ENCODE measurements at regions not wholly inside any gene's neighbourhood (a gene's known extent, or its start where the extent isn't known, plus 50 kb on each side); places are given as distances from the start of the nearest gene placed in this dataset.

DNA sequence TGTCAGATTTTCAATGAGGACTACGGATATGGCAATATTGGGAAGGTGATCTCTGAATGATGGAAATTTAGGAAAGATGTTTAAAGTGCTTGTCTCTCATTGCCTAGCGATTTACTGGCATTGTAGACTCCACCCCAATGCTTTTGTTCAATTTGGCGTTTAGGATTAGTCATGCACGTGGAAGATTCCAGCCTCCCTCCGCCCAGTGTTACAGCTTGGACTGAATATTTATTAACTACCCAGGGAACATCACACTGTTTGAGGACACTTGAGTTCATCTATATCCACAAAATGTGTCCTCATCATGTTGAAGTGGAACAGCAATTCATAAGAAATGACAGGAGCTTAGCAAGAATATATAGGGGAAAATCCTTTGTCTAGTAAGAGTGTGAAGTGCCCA lies 738.8 kb upstream of the RBFOX1 start:
- Histone ChIP-seq H3K4me1 (ENCODE audit: insufficient read depth, insufficient read length) (no peaks in the 10 kb centered on the region), H3K27me3 (ENCODE audit: insufficient read depth, insufficient read length) (no peaks in the 10 kb centered on the region), H3K4me3 (ENCODE audit: insufficient read length, low read depth) (no peak overlapping the region), H3K9me3 (ENCODE audit: insufficient read depth, low read length) (no peaks in the 10 kb centered on the region), H3K9ac (ENCODE audit: insufficient read length, low read depth) (no peak overlapping the region), H3K36me3 (ENCODE audit: insufficient read depth, insufficient read length, low read length) (no peaks in the 10 kb centered on the region)
- DNase-seq (ENCODE audit: low read depth, low spot score), result no peak
- no peak for TF ChIP-seq YY1 (IDR thresholded peaks at IDR 0.05; ENCODE audit: insufficient read depth, insufficient read length)
- TF ChIP-seq ZNF274 (IDR thresholded peaks at IDR 0.05; ENCODE audit: low read depth, low read length), result no peak
- no peak for TF ChIP-seq SUZ12 (IDR thresholded peaks at IDR 0.05; ENCODE audit: extremely low read depth, insufficient read depth, insufficient read length)

DNA sequence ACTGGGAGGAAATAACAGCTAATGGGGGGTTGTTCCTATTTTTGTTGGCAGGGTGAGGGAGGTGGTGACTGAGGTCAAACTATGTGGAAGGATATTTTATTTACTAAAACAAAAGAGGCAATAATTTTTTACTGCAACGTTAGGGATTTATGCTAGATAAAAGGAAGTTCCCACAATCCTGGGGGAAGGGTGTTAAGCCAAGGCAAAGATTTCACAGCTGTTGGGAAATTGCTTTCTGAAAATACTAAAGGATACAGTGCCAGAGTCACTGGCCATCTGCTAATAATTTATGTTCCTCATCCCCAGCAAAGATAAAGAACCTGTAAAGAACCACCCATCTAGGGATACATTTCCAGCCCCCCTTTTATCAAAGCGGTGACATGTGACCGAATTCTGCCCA lies 756.0 kb upstream of the RBFOX1 start:
- no peak for DNase-seq (ENCODE audit: low read depth, low spot score)
- H3K9me3 ChIP-seq (ENCODE audit: insufficient read depth, low read length), result no peaks in the 10 kb centered on the region
- no peaks in the 10 kb centered on the region for H3K36me3 ChIP-seq (ENCODE audit: insufficient read depth, insufficient read length, low read length)
- H3K4me3 ChIP-seq (ENCODE audit: insufficient read length, low read depth), result no peak overlapping the region
- H3K4me1 ChIP-seq (ENCODE audit: insufficient read depth, insufficient read length), result no peaks in the 10 kb centered on the region
- TF ChIP-seq ZNF274 (IDR thresholded peaks at IDR 0.05; ENCODE audit: low read depth, low read length) (no peak), SUZ12 (IDR thresholded peaks at IDR 0.05; ENCODE audit: extremely low read depth, insufficient read depth, insufficient read length) (no peak), YY1 (IDR thresholded peaks at IDR 0.05; ENCODE audit: insufficient read depth, insufficient read length) (no peak)
- peaks cover 12% of the 10 kb centered on the region for H3K27me3 ChIP-seq (ENCODE audit: insufficient read depth, insufficient read length)
- no peak overlapping the region for H3K9ac ChIP-seq (ENCODE audit: insufficient read length, low read depth)

DNA sequence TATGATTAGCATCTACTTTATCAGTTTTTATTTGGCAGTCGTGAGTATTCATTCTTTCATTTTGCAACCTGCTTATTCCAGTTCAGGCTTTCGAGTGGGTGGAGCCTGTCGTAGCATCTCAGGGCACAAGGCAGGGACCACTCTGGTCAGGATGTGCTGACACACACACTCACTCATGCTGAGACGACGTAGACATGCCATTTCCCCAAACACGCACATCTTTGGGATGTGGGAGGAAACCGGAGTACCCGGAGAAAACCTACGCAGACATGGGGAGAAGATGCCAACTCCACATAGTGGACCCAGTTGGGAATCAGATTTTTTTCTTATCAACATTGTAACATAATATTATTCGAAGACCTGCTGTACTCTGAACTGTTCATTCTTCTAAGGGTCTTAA lies 756.5 kb upstream of the RBFOX1 start:
- no peak for DNase-seq (ENCODE audit: low read depth, low spot score)
- H3K4me3 ChIP-seq (ENCODE audit: insufficient read length, low read depth), result no peak overlapping the region
- no peaks in the 10 kb centered on the region for H3K4me1 ChIP-seq (ENCODE audit: insufficient read depth, insufficient read length)
- no peaks in the 10 kb centered on the region for H3K9me3 ChIP-seq (ENCODE audit: insufficient read depth, low read length)
- no peak overlapping the region for H3K9ac ChIP-seq (ENCODE audit: insufficient read length, low read depth)
- H3K27me3 ChIP-seq (ENCODE audit: insufficient read depth, insufficient read length), result peaks cover 12% of the 10 kb centered on the region
- H3K36me3 ChIP-seq (ENCODE audit: insufficient read depth, insufficient read length, low read length), result no peaks in the 10 kb centered on the region
- TF ChIP-seq ZNF274 (IDR thresholded peaks at IDR 0.05; ENCODE audit: low read depth, low read length) (no peak), YY1 (IDR thresholded peaks at IDR 0.05; ENCODE audit: insufficient read depth, insufficient read length) (no peak), SUZ12 (IDR thresholded peaks at IDR 0.05; ENCODE audit: extremely low read depth, insufficient read depth, insufficient read length) (no peak)

DNA sequence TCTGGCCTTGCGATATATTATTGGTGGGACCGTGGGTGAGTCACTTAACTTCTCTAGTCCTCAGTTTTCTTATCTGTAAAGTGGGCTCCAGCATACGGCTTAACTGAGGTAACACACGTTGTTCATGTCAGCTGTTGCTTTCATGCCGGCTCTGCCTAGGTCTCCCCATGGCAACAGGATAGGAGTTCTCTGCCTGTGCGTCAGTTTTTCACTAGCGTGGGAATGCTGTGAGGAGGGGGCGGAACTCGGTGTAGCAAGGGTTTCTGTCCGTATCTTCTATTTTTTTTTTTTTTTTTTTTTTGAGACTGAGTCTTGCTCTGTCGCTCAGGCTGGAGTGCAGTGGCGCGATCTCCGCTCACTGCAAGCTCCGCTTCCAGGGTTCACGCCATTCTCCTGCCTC lies 758.5 kb upstream of the RBFOX1 start:
- Histone ChIP-seq H3K9ac (ENCODE audit: insufficient read length, low read depth) (no peak overlapping the region), H3K4me1 (ENCODE audit: insufficient read depth, insufficient read length) (no peaks in the 10 kb centered on the region), H3K4me3 (ENCODE audit: insufficient read length, low read depth) (no peak overlapping the region), H3K9me3 (ENCODE audit: insufficient read depth, low read length) (no peaks in the 10 kb centered on the region), H3K36me3 (ENCODE audit: insufficient read depth, insufficient read length, low read length) (no peaks in the 10 kb centered on the region), H3K27me3 (ENCODE audit: insufficient read depth, insufficient read length) (peaks cover 12% of the 10 kb centered on the region)
- TF ChIP-seq ZNF274 (IDR thresholded peaks at IDR 0.05; ENCODE audit: low read depth, low read length) (no peak), YY1 (IDR thresholded peaks at IDR 0.05; ENCODE audit: insufficient read depth, insufficient read length) (no peak), SUZ12 (IDR thresholded peaks at IDR 0.05; ENCODE audit: extremely low read depth, insufficient read depth, insufficient read length) (no peak)
- no peak for DNase-seq (ENCODE audit: low read depth, low spot score)

DNA sequence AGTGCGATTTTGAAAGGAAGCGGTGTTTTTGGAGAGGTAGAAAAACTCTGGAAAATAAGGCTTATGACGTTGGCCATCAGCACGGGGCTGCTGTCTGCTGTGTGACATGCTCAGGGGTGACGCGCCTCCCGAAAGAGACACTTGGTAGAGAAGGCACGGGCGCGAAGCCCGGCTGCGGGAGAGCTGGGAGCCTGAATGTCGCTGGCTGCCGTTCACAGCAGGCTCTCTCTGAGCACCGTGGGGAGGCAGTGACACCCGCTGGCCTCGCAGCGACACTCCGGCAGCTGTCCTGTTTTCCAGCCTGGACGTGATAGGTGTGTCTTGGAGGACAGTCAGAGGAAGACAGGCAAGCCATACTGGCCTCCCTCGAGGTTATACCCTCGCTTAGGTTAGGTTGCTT lies 759.1 kb upstream of the RBFOX1 start:
- H3K27me3 ChIP-seq (ENCODE audit: insufficient read depth, insufficient read length), result peaks cover 12% of the 10 kb centered on the region
- TF ChIP-seq ZNF274 (IDR thresholded peaks at IDR 0.05; ENCODE audit: low read depth, low read length) (no peak), SUZ12 (IDR thresholded peaks at IDR 0.05; ENCODE audit: extremely low read depth, insufficient read depth, insufficient read length) (no peak), YY1 (IDR thresholded peaks at IDR 0.05; ENCODE audit: insufficient read depth, insufficient read length) (no peak)
- no peak overlapping the region for H3K9ac ChIP-seq (ENCODE audit: insufficient read length, low read depth)
- H3K4me3 ChIP-seq (ENCODE audit: insufficient read length, low read depth), result no peak overlapping the region
- no peaks in the 10 kb centered on the region for H3K4me1 ChIP-seq (ENCODE audit: insufficient read depth, insufficient read length)
- no peaks in the 10 kb centered on the region for H3K36me3 ChIP-seq (ENCODE audit: insufficient read depth, insufficient read length, low read length)
- H3K9me3 ChIP-seq (ENCODE audit: insufficient read depth, low read length), result no peaks in the 10 kb centered on the region
- DNase-seq (ENCODE audit: low read depth, low spot score), result peak; percentile 65

DNA sequence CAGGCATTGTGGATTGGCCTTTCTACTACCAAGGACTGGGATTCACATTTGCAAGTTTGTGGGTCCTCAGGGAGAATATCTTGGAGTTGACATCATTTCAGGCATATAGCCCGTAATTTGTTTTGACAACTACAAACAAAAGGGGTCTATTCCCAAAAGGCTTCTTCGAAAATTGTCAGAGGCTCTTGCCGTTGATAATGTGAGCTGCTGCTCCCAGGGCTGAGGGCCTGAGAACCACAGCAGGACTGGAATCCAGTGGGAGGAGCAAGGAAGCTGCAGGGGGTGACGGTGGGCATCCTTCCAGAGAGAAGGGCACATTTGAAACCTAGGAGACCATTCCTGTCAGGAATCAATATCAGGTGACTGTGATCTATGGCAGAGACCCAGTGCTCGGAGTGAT lies 761.6 kb upstream of the RBFOX1 start:
- Histone ChIP-seq H3K9ac (ENCODE audit: insufficient read length, low read depth) (no peak overlapping the region), H3K4me1 (ENCODE audit: insufficient read depth, insufficient read length) (no peaks in the 10 kb centered on the region), H3K4me3 (ENCODE audit: insufficient read length, low read depth) (no peak overlapping the region), H3K36me3 (ENCODE audit: insufficient read depth, insufficient read length, low read length) (no peaks in the 10 kb centered on the region), H3K9me3 (ENCODE audit: insufficient read depth, low read length) (no peaks in the 10 kb centered on the region), H3K27me3 (ENCODE audit: insufficient read depth, insufficient read length) (peaks cover 12% of the 10 kb centered on the region)
- no peak for DNase-seq (ENCODE audit: low read depth, low spot score)
- no peak for TF ChIP-seq YY1 (IDR thresholded peaks at IDR 0.05; ENCODE audit: insufficient read depth, insufficient read length)
- TF ChIP-seq SUZ12 (IDR thresholded peaks at IDR 0.05; ENCODE audit: extremely low read depth, insufficient read depth, insufficient read length), result no peak
- no peak for TF ChIP-seq ZNF274 (IDR thresholded peaks at IDR 0.05; ENCODE audit: low read depth, low read length)

DNA sequence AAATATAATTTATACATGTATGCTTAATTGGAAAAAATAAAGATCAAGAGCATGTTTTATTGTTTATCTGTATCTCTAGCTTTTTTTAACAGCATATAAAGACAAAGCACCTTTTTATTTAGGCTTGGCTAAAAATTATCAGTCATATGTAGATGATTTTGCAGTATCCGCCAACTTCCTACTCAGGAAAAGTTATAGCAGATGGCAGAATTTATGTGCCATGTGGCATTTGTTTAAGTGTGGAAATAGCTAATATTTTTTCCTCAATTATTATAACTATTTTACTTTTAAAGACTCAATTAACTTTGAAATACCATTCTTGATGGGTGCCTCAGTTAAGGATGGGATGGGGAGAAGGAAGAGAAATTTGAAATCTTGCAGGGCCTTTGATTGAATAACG lies 762.1 kb upstream of the RBFOX1 start:
- no peak for TF ChIP-seq YY1 (IDR thresholded peaks at IDR 0.05; ENCODE audit: insufficient read depth, insufficient read length)
- no peak for TF ChIP-seq SUZ12 (IDR thresholded peaks at IDR 0.05; ENCODE audit: extremely low read depth, insufficient read depth, insufficient read length)
- TF ChIP-seq ZNF274 (IDR thresholded peaks at IDR 0.05; ENCODE audit: low read depth, low read length), result no peak
- Histone ChIP-seq H3K27me3 (ENCODE audit: insufficient read depth, insufficient read length) (peaks cover 12% of the 10 kb centered on the region), H3K9me3 (ENCODE audit: insufficient read depth, low read length) (no peaks in the 10 kb centered on the region), H3K36me3 (ENCODE audit: insufficient read depth, insufficient read length, low read length) (no peaks in the 10 kb centered on the region), H3K9ac (ENCODE audit: insufficient read length, low read depth) (no peak overlapping the region), H3K4me1 (ENCODE audit: insufficient read depth, insufficient read length) (no peaks in the 10 kb centered on the region), H3K4me3 (ENCODE audit: insufficient read length, low read depth) (no peak overlapping the region)
- DNase-seq (ENCODE audit: low read depth, low spot score), result no peak

DNA sequence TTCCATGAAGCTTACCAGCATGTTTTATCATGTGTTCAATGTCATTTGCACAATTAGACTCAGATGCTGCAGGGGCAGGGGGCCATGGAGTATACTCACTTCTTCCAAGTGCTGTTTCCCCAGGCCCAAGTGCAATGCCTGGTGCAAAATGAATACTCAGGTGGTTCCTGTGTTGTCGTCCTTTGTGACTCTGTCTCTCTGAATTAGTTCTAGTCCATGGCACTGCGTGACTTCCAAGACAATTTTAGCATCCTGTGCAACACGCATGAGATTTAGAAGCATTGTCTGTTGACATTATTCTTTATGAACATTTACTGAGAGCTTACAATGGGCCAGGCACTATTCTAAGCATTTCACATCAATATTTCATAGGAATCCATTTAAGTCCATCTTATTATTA lies 769.7 kb upstream of the RBFOX1 start:
- Histone ChIP-seq H3K9ac (ENCODE audit: insufficient read length, low read depth) (no peak overlapping the region), H3K4me1 (ENCODE audit: insufficient read depth, insufficient read length) (no peaks in the 10 kb centered on the region), H3K27me3 (ENCODE audit: insufficient read depth, insufficient read length) (no peaks in the 10 kb centered on the region), H3K36me3 (ENCODE audit: insufficient read depth, insufficient read length, low read length) (no peaks in the 10 kb centered on the region), H3K4me3 (ENCODE audit: insufficient read length, low read depth) (no peak overlapping the region), H3K9me3 (ENCODE audit: insufficient read depth, low read length) (no peaks in the 10 kb centered on the region)
- no peak for TF ChIP-seq YY1 (IDR thresholded peaks at IDR 0.05; ENCODE audit: insufficient read depth, insufficient read length)
- no peak for TF ChIP-seq SUZ12 (IDR thresholded peaks at IDR 0.05; ENCODE audit: extremely low read depth, insufficient read depth, insufficient read length)
- no peak for TF ChIP-seq ZNF274 (IDR thresholded peaks at IDR 0.05; ENCODE audit: low read depth, low read length)
- DNase-seq (ENCODE audit: low read depth, low spot score), result no peak
